Endothelial cell of umbilical vein (primary cell): ENCODE measurements at regions not wholly inside any gene's neighbourhood (a gene's known extent, or its start where the extent isn't known, plus 50 kb on each side); places are given as distances from the start of the nearest gene placed in this dataset. TPM values are rescaled to one million over a fixed set of nuclear protein-coding genes. Genes with fewer than 3 reads are reported as not detected.

Experiments
- BruUV-seq: library from RNA; stranded (reverse); fragments of 400-500 nt; replicated peaks from 2 replicates; lab custom pipeline; 2021; lab: Mats Ljungman, UMichigan
- CTCF ChIA-PET: fragments of 300-600, 350-600 bp; sonication (Branson Sonifier 250); formaldehyde crosslinking; loops from one replicate; lab custom pipeline; 2021; ENCODE audit warnings: antibody characterized with exemption, inconsistent platforms; lab: Charles Lee
- POLR2A ChIA-PET: fragments of 300-600, 350-600 bp; sonication (Branson Sonifier 250); formaldehyde crosslinking; loops from one replicate; lab custom pipeline; 2021; ENCODE audit warnings: antibody characterized with exemption, inconsistent platforms; lab: Charles Lee
- DNase-seq: peaks from one replicate; pipeline ENCODE4 v3.0.0-alpha.2; 2011; ENCODE audit warnings: low read depth, low spot score
- FAIRE-seq: peaks from 2 replicates; lab custom pipeline; 2011; peaks lifted over from hg19 to GRCh38; lab: Jason Lieb, UNC
- H2AFZ ChIP-seq: 2 replicates; pipeline ENCODE4 v1.6.0; 2012; ENCODE audit warnings: low read depth, low read length, control low read depth, inconsistent platforms
- H3K27ac ChIP-seq: 2 replicates; pipeline ENCODE4 v1.5.1; 2011; ENCODE audit warnings: low read depth, mild to moderate bottlenecking, control low read depth, low read length, moderate library complexity; ENCODE audit not compliant: insufficient read depth
- H3K27me3 ChIP-seq, 2 experiments: 2 replicates each; pipeline versions ENCODE4 v1.6.0 to v1.6.1; 2011; ENCODE audit warnings: low read length in 2 of 2, mixed read lengths in 1 of 2; ENCODE audit not compliant: control insufficient read depth in 2 of 2, insufficient read depth in 2 of 2
- H3K36me3 ChIP-seq, 2 experiments: 2 replicates in 1 of 2; 3 replicates in 1 of 2; pipeline ENCODE4 v1.5.1; 2011; ENCODE audit warnings: low read length in 2 of 2, mild to moderate bottlenecking in 1 of 2, moderate library complexity in 1 of 2; ENCODE audit not compliant: control insufficient read depth in 2 of 2, insufficient read depth in 2 of 2; ENCODE audit errors: extremely low read depth in 1 of 2
- H3K4me1 ChIP-seq: 3 replicates; pipeline ENCODE4 v1.5.1; 2011; ENCODE audit warnings: mild to moderate bottlenecking, low read length; ENCODE audit not compliant: control insufficient read depth, insufficient read depth; ENCODE audit errors: extremely low read depth
- H3K4me2 ChIP-seq: 2 replicates; pipeline ENCODE4 v1.6.1; 2011; ENCODE audit warnings: low read length, control low read depth, mixed read lengths; ENCODE audit not compliant: insufficient read depth
- H3K4me3 ChIP-seq, 3 experiments: fragments of 200-600 bp in 1 of 3; sonication (generic), shearing (Covaris generic) in 1 of 3; replicated peaks in 1 of 3; 2 replicates each; pipeline ENCODE4 v1.5.1; 2011 to 2016; ENCODE audit warnings: control low read depth in 3 of 3, low read length in 3 of 3, mild to moderate bottlenecking in 2 of 3, inconsistent platforms in 1 of 3, low read depth in 1 of 3, moderate library complexity in 1 of 3; ENCODE audit not compliant: insufficient read depth in 1 of 3
- H3K79me2 ChIP-seq: 2 replicates; pipeline ENCODE4 v1.6.0; 2012; ENCODE audit warnings: low read length, inconsistent platforms; ENCODE audit not compliant: control insufficient read depth, insufficient read depth
- H3K9ac ChIP-seq: replicated peaks from 2 replicates; pipeline ENCODE3; 2011; ENCODE audit warnings: low read length, control low read depth; ENCODE audit not compliant: insufficient read depth; ENCODE audit errors: extremely low read depth
- H3K9me1 ChIP-seq: replicated peaks from 3 replicates; pipeline ENCODE4 v1.6.0; 2011; ENCODE audit warnings: mild to moderate bottlenecking, low read length; ENCODE audit not compliant: control insufficient read depth, insufficient read depth; ENCODE audit errors: extremely low read depth
- H3K9me3 ChIP-seq: replicated peaks from 2 replicates; pipeline ENCODE4 v1.5.1; 2012; ENCODE audit warnings: low read length, inconsistent platforms; ENCODE audit not compliant: control insufficient read depth, insufficient read depth
- H4K20me1 ChIP-seq: replicated peaks from 2 replicates; pipeline ENCODE3; 2011; ENCODE audit warnings: mild to moderate bottlenecking, low read length; ENCODE audit not compliant: control insufficient read depth, insufficient read depth; ENCODE audit errors: extremely low read depth
- EZH2 ChIP-seq: IDR thresholded peaks from 2 replicates; pipeline ENCODE4 v1.6.1; 2012; ENCODE audit warnings: borderline replicate concordance, low read depth, mild to moderate bottlenecking, moderate library complexity, low read length, inconsistent platforms; ENCODE audit not compliant: severe bottlenecking
- FOS ChIP-seq: IDR thresholded peaks from 2 replicates; pipeline ENCODE4 v1.6.1; 2011; ENCODE audit warnings: mild to moderate bottlenecking, low read length, moderate library complexity, borderline replicate concordance; ENCODE audit not compliant: insufficient read depth
- GATA2 ChIP-seq: IDR thresholded peaks from 2 replicates; pipeline ENCODE4 v1.7.0; 2011; ENCODE audit warnings: low read depth, mild to moderate bottlenecking, moderate library complexity, mixed read lengths, low read length; ENCODE audit not compliant: insufficient read length, insufficient read depth
- JUN ChIP-seq: IDR thresholded peaks from 2 replicates; pipeline ENCODE4 v1.6.1; 2011; ENCODE audit warnings: borderline replicate concordance, low read depth; ENCODE audit not compliant: insufficient read length, insufficient read depth
- MYC ChIP-seq: IDR thresholded peaks from one replicate; pipeline ENCODE4 v1.6.1; 2011; ENCODE audit warnings: mild to moderate bottlenecking, low read depth, low read length
- POLR2A ChIP-seq: IDR thresholded peaks from 2 replicates; pipeline ENCODE4 v1.6.1; 2012; ENCODE audit warnings: low read depth, mild to moderate bottlenecking, control low read depth, low read length
- POLR2AphosphoS5 ChIP-seq: IDR thresholded peaks from 2 replicates; pipeline ENCODE4 v1.6.1; 2012; ENCODE audit warnings: low read depth, mild to moderate bottlenecking, control low read depth, low read length, moderate library complexity; ENCODE audit not compliant: insufficient read depth
- dilution Hi-C: fragments of 300-500 bp; cut with MboI; formaldehyde crosslinking; loops from one replicate; pipeline ENCODE4 v1.15.0; 2019; ENCODE audit warnings: low sequenced_read_pairs; ENCODE audit not compliant: extremely low pct_ligation_motif_present
- intact Hi-C: fragments of 100-400 bp; cut with micrococcal nuclease; formaldehyde crosslinking; loops from one replicate; pipeline ENCODE4 v1.10.0; 2022
- small RNA-seq: library from RNA; depleted of rRNA; stranded (forward); fragments of <200 nt; gene quantifications from one replicate; pipeline ENCODE3, GENCODE V24; 2012; ENCODE audit warnings: low replicate concordance, low read depth; ENCODE audit not compliant: insufficient read depth, insufficient read length

- H3K79me2 ChIP-seq = no peaks in the 10 kb centered on the region
- POLR2A ChIA-PET = no interaction called here
- intact Hi-C loops = no loop called here
- H4K20me1 ChIP-seq = no peaks in the 10 kb centered on the region
- DNase-seq = no peak
- H3K9me3 ChIP-seq = no peaks in the 10 kb centered on the region
- H3K36me3 ChIP-seq = no peaks in the 10 kb centered on the region
- FAIRE-seq = no peak
- dilution Hi-C loops = no loop called here
- no peak overlapping the region for H3K27ac ChIP-seq
- no peak for TF ChIP-seq MYC
- no TSS peak for BruUV-seq
- H3K9ac ChIP-seq = no peak overlapping the region
- H2AFZ ChIP-seq = no peak overlapping the region
- no peaks in the 10 kb centered on the region for H3K4me1 ChIP-seq
- no peak overlapping the region for H3K4me2 ChIP-seq
- CTCF ChIA-PET = no interaction called here
- no peak overlapping the region for H3K4me3 ChIP-seq
- no peaks in the 10 kb centered on the region for H3K27me3 ChIP-seq
- H3K9me1 ChIP-seq = no peaks in the 10 kb centered on the region
These were observed 54.7 kb upstream of the ANXA10 start for GRCh38 chr4:168037676-168038075.

GRCh38 chr4:168039593-168039992, 52.7 kb upstream of the ANXA10 start:
- BruUV-seq = no TSS peak
- Histone ChIP-seq H2AFZ (no peak overlapping the region), H3K27ac (no peak overlapping the region), H3K27me3 (no peaks in the 10 kb centered on the region), H3K4me1 (no peaks in the 10 kb centered on the region), H4K20me1 (no peaks in the 10 kb centered on the region), H3K36me3 (no peaks in the 10 kb centered on the region), H3K9me3 (no peaks in the 10 kb centered on the region), H3K4me2 (no peak overlapping the region), H3K9ac (no peak overlapping the region), H3K9me1 (no peaks in the 10 kb centered on the region), H3K4me3 (no peak overlapping the region), H3K79me2 (no peaks in the 10 kb centered on the region)
- dilution Hi-C loops = no loop called here
- intact Hi-C loops = no loop called here
- no peak for TF ChIP-seq POLR2A
- TF ChIP-seq EZH2 = no peak
- no peak for TF ChIP-seq FOS
- no peak for TF ChIP-seq GATA2
- TF ChIP-seq JUN = no peak
- no peak for TF ChIP-seq POLR2AphosphoS5
- no peak for TF ChIP-seq MYC
- DNase-seq (no peak), FAIRE-seq (no peak)
- CTCF ChIA-PET = no interaction called here
- POLR2A ChIA-PET = no interaction called here

Small RNAs in the stretch of these regions (small RNA-seq; reads per million reads assigned to genes)
- not detected for gene RN7SL776P
